Central memory CD8-positive, alpha-beta T cell (primary cell): ENCODE measurements at regions not wholly inside any gene's neighbourhood (a gene's known extent, or its start where the extent isn't known, plus 50 kb on each side); places are given as distances from the start of the nearest gene placed in this dataset.
"Not testable (repeated sequence)": the region's sequence is repeated elsewhere in the genome, so short reads cannot be mapped to it uniquely, and the experiment has no call there.

Experiments used
- ATAC-seq: fragments of 150-1000 bp; cut with Tn5 transposase; replicated peaks from 2 replicates; pipeline ENCODE4 v1.10.0; 2022; ENCODE audit warnings: mild to moderate bottlenecking, moderate FRiP score, moderate number of reproducible peaks; ENCODE audit not compliant: poor library complexity, severe bottlenecking; ENCODE audit errors: extremely low read depth
- DNase-seq, 2 donors: peaks; one replicate each; pipeline ENCODE4 v3.0.0; 2021; ENCODE audit warnings: low spot score in 2 of 2
- H3K27ac Mint-ChIP-seq: one replicate; pipeline ENCODE4 v1.8.0; 2022; ENCODE audit warnings: low read depth, mild to moderate bottlenecking, moderate library complexity, mixed read lengths
- H3K27me3 Mint-ChIP-seq: one replicate; pipeline ENCODE4 v1.8.0; 2022; ENCODE audit warnings: mixed read lengths
- H3K36me3 Mint-ChIP-seq: one replicate; pipeline ENCODE4 v1.8.0; 2022; ENCODE audit warnings: mild to moderate bottlenecking, moderate library complexity, mixed read lengths; ENCODE audit not compliant: insufficient read depth
- H3K4me1 Mint-ChIP-seq: one replicate; pipeline ENCODE4 v1.8.0; 2022; ENCODE audit warnings: mixed read lengths
- H3K4me3 Mint-ChIP-seq: one replicate; pipeline ENCODE4 v1.8.0; 2022; ENCODE audit warnings: mild to moderate bottlenecking, moderate library complexity, mixed read lengths
- H3K9me3 Mint-ChIP-seq: one replicate; pipeline ENCODE4 v1.8.0; 2022; ENCODE audit warnings: mixed read lengths

- Mint-ChIP-seq H3K27ac (no peak overlapping the region), H3K36me3 (peaks cover 2% of the 10 kb centered on the region), H3K4me1 (no peaks in the 10 kb centered on the region), H3K4me3 (no peak overlapping the region), H3K9me3 (no peaks in the 10 kb centered on the region), H3K27me3 (peaks cover 9% of the 10 kb centered on the region)
- no peak for ATAC-seq
- DNase-seq = no peak
Observed at GRCh38 chr12:18888047-18888446, 150.1 kb downstream of the CAPZA3 start.

- ATAC-seq, H3K4me3 Mint-ChIP-seq, H3K4me1 Mint-ChIP-seq, DNase-seq, H3K27ac Mint-ChIP-seq, H3K36me3 Mint-ChIP-seq, H3K9me3 Mint-ChIP-seq: not testable (repeated sequence)
- peaks cover 25% of the 10 kb centered on the region for H3K27me3 Mint-ChIP-seq
Observed at GRCh38 chr12:18890621-18891020, 152.7 kb downstream of the CAPZA3 start.

GRCh38 chr12:18895540-18895939 is 157.6 kb downstream of the CAPZA3 start:
- H3K4me3 Mint-ChIP-seq = no peak overlapping the region
- DNase-seq (no peak), ATAC-seq (no peak)
- H3K27ac Mint-ChIP-seq = no peak overlapping the region
- H3K4me1 Mint-ChIP-seq = no peaks in the 10 kb centered on the region
- H3K9me3 Mint-ChIP-seq = no peaks in the 10 kb centered on the region
- H3K36me3 Mint-ChIP-seq = no peaks in the 10 kb centered on the region
- peaks cover 53% of the 10 kb centered on the region for H3K27me3 Mint-ChIP-seq

- Mint-ChIP-seq H3K27ac (no peak overlapping the region), H3K27me3 (peaks cover 57% of the 10 kb centered on the region), H3K4me1 (no peaks in the 10 kb centered on the region), H3K4me3 (no peak overlapping the region), H3K9me3 (no peaks in the 10 kb centered on the region), H3K36me3 (no peaks in the 10 kb centered on the region)
- DNase-seq (no peak), ATAC-seq (no peak)
Observed at GRCh38 chr12:18895946-18896345, 158.0 kb downstream of the CAPZA3 start.

GRCh38 chr12:18897823-18898222 is 159.9 kb downstream of the CAPZA3 start:
- peaks cover 59% of the 10 kb centered on the region for H3K27me3 Mint-ChIP-seq
- ATAC-seq (no peak), DNase-seq (no peak)
- no peaks in the 10 kb centered on the region for H3K4me1 Mint-ChIP-seq
- no peaks in the 10 kb centered on the region for H3K9me3 Mint-ChIP-seq
- H3K27ac Mint-ChIP-seq = no peak overlapping the region
- no peaks in the 10 kb centered on the region for H3K36me3 Mint-ChIP-seq
- H3K4me3 Mint-ChIP-seq = no peak overlapping the region

GRCh38 chr12:18898470-18898869 is 160.6 kb downstream of the CAPZA3 start:
- no peak for ATAC-seq
- no peak overlapping the region for H3K4me3 Mint-ChIP-seq
- no peaks in the 10 kb centered on the region for H3K4me1 Mint-ChIP-seq

GRCh38 chr12:18899162-18899561 is 161.2 kb downstream of the CAPZA3 start:
- H3K27me3 Mint-ChIP-seq = peaks cover 48% of the 10 kb centered on the region
- no peak overlapping the region for H3K4me3 Mint-ChIP-seq
- H3K36me3 Mint-ChIP-seq = no peaks in the 10 kb centered on the region
- no peak overlapping the region for H3K27ac Mint-ChIP-seq
- H3K9me3 Mint-ChIP-seq = no peaks in the 10 kb centered on the region
- no peaks in the 10 kb centered on the region for H3K4me1 Mint-ChIP-seq
- no peak for DNase-seq
- no peak for ATAC-seq

More at GRCh38 chr12:18898470-18898869, 160.6 kb downstream of the CAPZA3 start:
- Mint-ChIP-seq H3K9me3 (no peaks in the 10 kb centered on the region), H3K27me3 (peaks cover 55% of the 10 kb centered on the region), H3K27ac (no peak overlapping the region), H3K36me3 (no peaks in the 10 kb centered on the region)
- no peak for DNase-seq

GRCh38 chr12:18899678-18900317 is 161.9 kb downstream of the CAPZA3 start:
- no peaks in the 10 kb centered on the region for H3K36me3 Mint-ChIP-seq
- DNase-seq = no peak

GRCh38 chr12:18905134-18905533 is 167.2 kb downstream of the CAPZA3 start:
- Mint-ChIP-seq H3K36me3 (no peaks in the 10 kb centered on the region), H3K4me3 (no peak overlapping the region)

More at GRCh38 chr12:18899678-18900317, 161.9 kb downstream of the CAPZA3 start:
- Mint-ChIP-seq H3K9me3 (no peaks in the 10 kb centered on the region), H3K4me3 (no peak overlapping the region), H3K27ac (no peak overlapping the region), H3K27me3 (peaks cover 42% of the 10 kb centered on the region), H3K4me1 (no peaks in the 10 kb centered on the region)
- ATAC-seq = no peak

GRCh38 chr12:18906395-18906794 is 168.5 kb downstream of the CAPZA3 start:
- DNase-seq = no peak
- no peaks in the 10 kb centered on the region for H3K27me3 Mint-ChIP-seq
- H3K36me3 Mint-ChIP-seq = no peaks in the 10 kb centered on the region
- no peak overlapping the region for H3K4me3 Mint-ChIP-seq
- ATAC-seq = no peak
- no peaks in the 10 kb centered on the region for H3K4me1 Mint-ChIP-seq
- no peak overlapping the region for H3K27ac Mint-ChIP-seq
- no peaks in the 10 kb centered on the region for H3K9me3 Mint-ChIP-seq

More at GRCh38 chr12:18905134-18905533, 167.2 kb downstream of the CAPZA3 start:
- no peaks in the 10 kb centered on the region for H3K9me3 Mint-ChIP-seq
- H3K27ac Mint-ChIP-seq = no peak overlapping the region
- ATAC-seq (no peak), DNase-seq (no peak)
- peaks cover 10% of the 10 kb centered on the region for H3K27me3 Mint-ChIP-seq
- no peaks in the 10 kb centered on the region for H3K4me1 Mint-ChIP-seq

GRCh38 chr12:18907127-18907526 is 169.2 kb downstream of the CAPZA3 start:
- H3K4me3 Mint-ChIP-seq = no peak overlapping the region
- DNase-seq (no peak), ATAC-seq (no peak)
- H3K27ac Mint-ChIP-seq = no peak overlapping the region
- no peaks in the 10 kb centered on the region for H3K36me3 Mint-ChIP-seq
- H3K9me3 Mint-ChIP-seq = no peaks in the 10 kb centered on the region
- H3K27me3 Mint-ChIP-seq = no peaks in the 10 kb centered on the region
- no peaks in the 10 kb centered on the region for H3K4me1 Mint-ChIP-seq

- H3K9me3 Mint-ChIP-seq = no peaks in the 10 kb centered on the region
- no peak overlapping the region for H3K27ac Mint-ChIP-seq
- H3K36me3 Mint-ChIP-seq = no peaks in the 10 kb centered on the region
Observed at GRCh38 chr12:18907728-18908127, 169.8 kb downstream of the CAPZA3 start.

GRCh38 chr12:18908191-18908590 is 170.3 kb downstream of the CAPZA3 start:
- no peak overlapping the region for H3K4me3 Mint-ChIP-seq
- H3K36me3 Mint-ChIP-seq = no peaks in the 10 kb centered on the region
- H3K27ac Mint-ChIP-seq = no peak overlapping the region
- no peak for ATAC-seq
- H3K9me3 Mint-ChIP-seq = no peaks in the 10 kb centered on the region
- no peaks in the 10 kb centered on the region for H3K27me3 Mint-ChIP-seq
- no peaks in the 10 kb centered on the region for H3K4me1 Mint-ChIP-seq
- no peak for DNase-seq

More at GRCh38 chr12:18907728-18908127, 169.8 kb downstream of the CAPZA3 start:
- H3K4me3 Mint-ChIP-seq = no peak overlapping the region
- no peak for ATAC-seq
- no peak for DNase-seq
- no peaks in the 10 kb centered on the region for H3K27me3 Mint-ChIP-seq
- no peaks in the 10 kb centered on the region for H3K4me1 Mint-ChIP-seq
